Esophagus mucosa (tissue), 1 donor: ENCODE measurements at regions not wholly inside any gene's neighbourhood (a gene's known extent, or its start where the extent isn't known, plus 50 kb on each side); places are given as distances from the start of the nearest gene placed in this dataset.
"Not testable (repeated sequence)": the region's sequence is repeated elsewhere in the genome, so short reads cannot be mapped to it uniquely, and the experiment has no call there.

Experiments used
- ATAC-seq: fragments of 200-7000 bp; cut with Tn5 transposase; one replicate; pipeline ENCODE4 v1.9.1; 2020
- donor health status: DM: yes; HTN: yes; CAD: no.

DNA sequence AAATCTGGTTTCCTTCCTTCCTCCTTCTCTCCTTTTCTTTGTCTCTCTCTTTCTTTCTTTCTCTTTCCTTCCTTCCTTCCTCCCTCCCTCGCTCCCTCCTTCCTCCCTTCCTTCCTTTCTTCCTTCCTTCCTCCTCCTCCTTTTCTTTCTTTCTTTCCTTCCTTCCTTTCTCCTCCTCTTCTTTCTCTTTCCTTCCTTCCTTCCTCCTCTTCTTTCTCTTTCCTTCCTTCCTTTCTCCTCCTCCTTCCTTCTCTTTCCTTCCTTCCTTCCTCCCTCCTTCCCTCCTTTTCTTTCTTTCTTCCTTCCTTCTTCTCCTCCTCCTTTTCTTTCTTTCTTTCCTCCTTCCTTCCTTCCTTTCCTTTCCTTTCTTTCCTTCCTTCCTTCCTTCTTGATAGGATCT, 61.2 kb downstream of the VIP start:
- no peak for ATAC-seq

DNA sequence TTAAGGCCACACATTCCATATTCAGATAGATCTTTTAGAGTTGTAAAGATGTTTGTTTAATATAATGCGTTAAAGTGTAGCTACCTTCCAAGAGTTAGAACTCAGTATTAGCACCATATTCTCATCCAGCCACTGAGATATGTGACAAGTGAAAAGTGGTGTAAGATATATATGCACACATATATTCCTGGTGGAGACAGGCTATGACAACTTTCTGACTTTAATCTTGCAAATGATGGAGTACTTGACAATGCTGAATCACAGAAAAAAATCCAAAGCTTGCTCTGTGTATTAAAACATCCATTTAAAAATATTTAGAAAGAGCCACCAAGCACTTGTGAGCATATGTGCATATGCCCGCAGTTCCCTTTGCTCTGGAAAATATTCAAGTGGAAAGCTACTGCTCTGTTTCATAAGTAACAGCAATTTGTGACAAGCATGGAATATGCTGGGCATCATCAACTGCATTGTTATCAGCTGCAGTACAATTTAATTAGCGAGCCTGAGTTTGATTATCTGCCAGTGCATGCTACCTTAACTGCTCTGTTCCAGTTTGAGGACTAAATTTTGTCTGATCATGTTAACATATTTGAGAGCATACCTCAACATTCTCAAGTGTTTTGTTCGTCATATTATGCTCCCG, 64.8 kb downstream of the VIP start:
- ATAC-seq = no peak

DNA sequence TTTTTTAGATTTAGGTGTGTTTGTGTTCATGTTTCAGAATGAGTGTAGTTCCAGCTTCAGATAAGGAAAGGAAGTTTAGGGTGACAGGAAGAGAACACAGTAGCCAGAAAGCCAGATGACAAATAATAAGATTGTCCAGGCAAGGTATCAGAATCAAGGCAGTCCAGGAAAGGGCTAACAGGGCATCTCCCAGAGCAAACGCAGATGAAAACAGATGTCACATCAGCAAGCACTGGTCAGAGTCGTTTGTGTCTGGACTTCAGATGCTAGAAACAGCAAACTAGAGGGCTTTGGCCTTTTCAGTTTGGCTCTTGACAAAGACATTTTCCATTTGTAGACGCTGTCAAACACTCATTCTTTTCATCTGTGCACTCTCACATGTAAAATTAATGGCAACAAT, 65.5 kb downstream of the VIP start:
- ATAC-seq = no peak

DNA sequence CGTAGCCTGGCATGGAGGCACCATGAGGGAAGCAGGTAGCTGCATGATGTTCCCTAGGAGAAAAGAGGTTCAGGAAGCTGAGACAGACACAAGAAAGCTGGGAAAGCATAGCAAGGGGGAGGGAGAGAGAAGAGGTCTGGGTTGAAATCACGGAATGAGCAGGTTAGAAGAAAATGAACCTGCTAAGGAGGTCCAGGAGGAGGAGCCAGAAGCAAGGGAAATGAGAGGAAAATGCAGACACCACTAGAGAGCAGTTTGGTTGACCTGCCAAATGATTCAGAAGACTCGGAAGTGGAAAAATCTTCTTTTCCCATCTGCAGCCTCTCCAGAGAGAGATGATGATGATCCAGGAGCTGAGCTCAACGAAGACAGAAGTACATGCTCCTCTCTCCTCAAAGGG, 70.9 kb downstream of the VIP start:
- no peak for ATAC-seq

DNA sequence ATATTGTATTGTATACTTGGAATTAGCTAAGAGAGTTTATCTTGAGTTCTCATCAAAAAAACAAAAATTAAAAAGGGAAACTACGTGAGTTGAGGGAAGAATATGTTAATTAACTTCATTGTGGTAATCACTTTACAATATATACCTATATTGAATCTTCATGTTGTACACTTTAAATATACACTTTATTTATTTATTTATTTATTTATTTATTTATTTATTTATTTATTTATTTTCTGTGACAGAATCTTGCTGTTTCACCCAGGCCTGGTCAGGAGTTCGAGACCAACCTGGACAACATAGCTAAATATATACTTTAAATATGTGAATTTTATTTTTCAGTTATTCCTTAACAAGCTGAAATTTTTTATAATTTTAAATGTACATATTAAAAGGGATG, 74.1 kb downstream of the VIP start:
- no peak for ATAC-seq

DNA sequence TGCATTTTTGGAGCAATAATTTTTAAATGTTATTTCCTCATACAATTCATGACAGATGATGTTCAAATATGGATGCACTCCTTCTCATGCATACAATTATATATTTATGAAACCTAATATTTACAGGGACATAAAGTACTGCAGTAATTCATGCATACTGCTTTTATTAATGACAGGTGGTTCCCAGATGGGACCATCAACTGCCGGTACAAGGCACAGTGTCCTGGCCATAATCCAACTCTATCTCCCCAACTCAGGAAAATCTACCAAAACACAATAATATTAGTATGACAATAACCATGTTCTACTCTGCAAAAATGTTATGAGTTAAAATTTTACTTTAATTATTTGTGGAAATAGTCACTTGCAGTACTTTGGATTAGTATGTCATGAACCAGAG, 77.8 kb downstream of the VIP start:
- no peak for ATAC-seq

DNA sequence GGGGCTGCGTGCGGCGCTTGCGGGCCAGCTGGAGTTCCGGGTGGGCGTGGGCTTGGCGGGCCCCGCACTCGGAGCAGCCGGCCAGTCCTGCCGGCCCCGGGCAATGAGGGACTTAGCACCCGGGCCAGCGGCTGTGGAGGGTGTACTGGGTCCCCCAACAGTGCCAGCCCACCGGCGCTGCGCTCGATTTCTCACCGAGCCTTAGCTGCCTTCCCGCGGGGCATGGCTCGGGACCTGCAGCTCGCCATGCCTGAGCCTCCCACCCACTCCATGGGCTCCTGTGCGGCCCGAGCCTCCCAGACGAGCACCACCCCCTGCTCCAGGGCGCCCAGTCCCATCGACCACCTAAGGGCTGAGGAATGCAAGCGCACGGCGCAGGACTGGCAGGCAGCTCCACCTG, 83.8 kb downstream of the VIP start:
- not testable (repeated sequence) for ATAC-seq

DNA sequence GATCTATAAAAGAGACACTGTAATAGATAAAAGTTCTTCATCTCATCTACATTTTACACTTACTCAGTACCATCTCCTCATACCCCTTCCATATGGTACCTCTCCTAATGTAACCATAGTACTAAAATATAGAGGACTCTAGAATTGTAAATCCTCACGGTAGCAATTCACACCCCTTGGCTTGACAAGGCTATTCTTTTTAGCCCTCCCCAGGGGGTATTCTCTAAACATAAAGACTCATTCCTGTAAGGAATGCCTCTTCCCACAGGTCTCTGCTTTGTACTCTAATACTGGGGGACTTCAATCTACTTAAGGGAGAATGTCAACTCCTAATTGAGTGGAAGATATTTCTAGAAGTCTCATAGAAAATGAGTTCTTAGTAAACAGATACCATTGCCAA, 85.9 kb downstream of the VIP start:
- no peak for ATAC-seq

DNA sequence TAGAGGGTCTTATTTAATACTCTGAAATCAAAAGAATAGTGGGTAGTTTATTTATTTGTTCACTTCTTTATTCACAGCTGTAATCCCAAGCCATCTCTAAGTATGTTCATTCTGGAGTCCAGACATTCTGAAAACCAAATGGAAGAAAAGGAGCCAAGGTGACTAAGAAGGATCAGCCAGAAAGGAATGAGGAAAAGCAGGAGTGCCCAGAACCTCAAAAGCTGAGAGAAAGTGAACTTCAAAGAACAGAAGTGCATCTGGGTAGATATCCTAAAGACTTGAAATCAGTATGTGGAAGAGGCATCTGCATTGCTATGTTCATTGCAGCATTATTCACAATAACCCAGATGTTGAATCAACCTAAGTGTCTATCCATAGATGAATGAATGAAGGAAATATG, 94.8 kb downstream of the VIP start:
- ATAC-seq = no peak

DNA sequence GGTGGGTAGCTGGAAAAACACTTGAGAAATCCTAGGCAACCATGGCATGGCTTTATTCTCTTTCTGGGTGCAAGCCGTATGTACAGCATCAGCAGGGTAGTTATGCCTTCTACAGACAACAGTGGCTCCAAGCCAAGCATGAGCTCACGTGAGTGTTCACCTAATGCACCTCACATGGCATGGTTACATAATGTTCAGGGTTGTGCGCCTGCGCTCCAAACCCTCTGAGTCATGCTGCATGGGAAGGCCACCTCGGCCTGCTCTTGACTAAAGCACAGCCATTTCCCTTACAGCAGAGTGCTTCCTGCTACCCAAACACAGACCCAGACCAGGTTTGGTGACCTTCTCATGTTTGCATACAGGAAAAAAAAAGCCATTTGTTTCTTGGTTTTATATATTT, 96.2 kb downstream of the VIP start:
- ATAC-seq = no peak

DNA sequence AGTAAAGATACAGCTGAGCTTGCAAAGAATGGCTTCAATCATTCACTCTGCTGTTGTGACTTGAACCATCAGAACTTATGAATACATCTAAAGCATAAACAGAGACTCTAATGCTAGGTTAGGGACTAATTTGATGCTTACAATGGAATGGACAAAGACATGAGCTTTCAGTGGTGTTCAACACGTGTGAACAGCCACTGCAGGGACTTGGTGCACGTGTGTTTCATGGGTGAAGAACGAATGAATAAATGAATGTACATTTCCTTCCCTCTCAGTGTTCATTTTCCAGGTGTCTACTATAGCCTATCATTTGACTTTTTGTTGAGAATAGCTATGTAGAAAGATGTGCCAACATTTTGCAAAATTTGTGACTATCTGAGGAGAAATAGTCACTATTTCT, 98.3 kb downstream of the VIP start:
- ATAC-seq = no peak

DNA sequence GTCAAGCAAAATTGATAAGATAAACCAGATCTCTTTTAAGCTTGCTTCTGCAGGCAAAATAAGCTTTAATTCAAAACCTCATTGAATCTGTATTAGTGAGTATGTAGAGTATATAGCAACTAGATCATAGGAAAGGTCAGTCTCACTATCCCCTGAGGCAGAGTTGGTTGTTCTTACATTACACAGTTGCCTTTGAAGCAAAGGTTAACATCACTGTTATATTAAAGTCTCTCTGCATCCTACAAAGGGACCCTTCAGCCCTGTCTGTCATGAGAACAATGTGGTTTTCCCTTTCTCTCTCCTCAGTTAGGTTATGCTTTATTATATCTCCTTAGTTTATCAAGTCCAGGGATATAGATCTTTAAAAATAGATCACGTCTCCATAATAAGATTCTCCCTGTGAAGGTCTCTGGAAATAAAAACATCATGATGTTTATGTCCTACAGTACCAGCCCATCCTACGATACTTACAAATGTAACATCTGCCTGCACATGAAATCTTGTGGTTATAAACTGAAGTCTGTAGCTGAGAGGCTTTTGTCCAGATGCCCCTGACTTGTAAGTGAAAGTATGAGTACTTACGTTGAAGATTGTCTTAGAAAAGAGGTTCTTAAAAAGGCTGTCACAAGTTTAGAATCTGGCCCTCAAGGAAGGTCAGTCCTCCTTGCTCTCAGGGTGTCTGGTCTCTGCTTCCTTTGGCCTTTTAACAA, 103.6 kb downstream of the VIP start:
- no peak for ATAC-seq

DNA sequence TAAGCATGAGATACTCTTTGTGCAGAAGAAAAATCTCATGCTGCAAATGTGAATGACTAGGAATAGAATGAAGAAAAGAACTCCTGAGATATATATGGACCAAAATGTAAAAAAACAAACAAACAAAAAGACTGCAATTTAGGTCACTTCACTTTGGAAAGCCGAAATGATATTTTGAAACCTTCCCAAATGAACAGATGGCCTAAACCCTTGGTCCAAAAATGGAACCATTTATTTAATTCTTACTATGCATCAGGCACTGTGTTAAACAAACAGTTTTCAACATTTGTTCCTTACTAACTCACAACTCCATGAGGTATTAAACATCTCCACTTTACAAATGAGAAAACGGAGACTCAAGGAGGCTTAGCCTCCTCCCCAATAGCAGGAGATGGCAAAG, 107.5 kb downstream of the VIP start:
- no peak for ATAC-seq

DNA sequence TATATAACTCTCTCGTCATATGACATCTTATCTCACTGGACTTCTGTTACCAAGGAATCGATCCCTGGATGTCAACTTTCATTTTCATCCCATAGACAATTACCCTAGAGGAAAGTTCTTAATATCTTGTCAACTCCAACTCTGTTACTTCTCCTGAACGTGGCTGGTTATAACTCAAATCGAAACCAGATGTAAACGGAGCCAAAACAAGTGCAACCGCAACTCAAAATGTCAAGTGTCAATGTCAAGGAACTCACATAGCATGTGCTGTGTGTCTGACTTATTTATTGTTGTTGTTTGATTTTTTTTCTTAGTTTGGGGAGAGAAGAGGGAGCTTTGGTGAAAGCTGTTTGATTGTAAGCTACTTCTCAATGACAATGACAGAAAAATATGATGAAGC, 108.6 kb downstream of the VIP start:
- no peak for ATAC-seq

DNA sequence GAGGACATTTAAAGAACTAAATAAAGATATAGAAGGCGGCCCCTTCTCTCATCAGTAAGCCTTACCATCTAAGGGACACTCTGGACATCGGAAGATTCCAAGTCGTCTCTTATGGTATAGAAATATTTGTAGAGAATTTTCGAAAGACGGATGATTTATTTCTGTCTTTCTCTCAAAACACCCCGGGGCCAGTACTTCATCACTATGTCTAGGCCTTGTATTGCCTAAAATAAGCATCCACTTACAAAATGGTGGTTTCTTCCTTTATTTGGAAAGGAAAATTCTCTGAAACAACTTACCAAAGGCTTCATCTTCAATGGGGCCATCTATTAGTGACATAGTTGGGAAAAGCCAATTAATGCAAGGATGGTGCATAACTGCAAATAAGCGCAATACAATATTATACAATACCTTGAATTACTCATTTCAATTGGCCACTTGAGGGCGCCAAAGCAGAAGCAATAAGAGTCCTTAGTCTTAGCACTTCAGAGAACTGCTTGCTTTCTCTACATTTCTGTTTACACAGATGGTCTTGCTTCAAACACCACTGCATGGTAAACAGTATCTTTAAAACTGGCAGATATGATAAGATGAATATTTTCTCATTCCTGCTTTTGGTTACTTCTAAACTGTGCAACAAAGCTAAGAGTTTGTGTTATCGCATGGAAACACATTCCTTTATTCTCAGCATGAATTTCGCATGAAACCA, 113.2 kb downstream of the VIP start:
- peak; percentile 75 for ATAC-seq

DNA sequence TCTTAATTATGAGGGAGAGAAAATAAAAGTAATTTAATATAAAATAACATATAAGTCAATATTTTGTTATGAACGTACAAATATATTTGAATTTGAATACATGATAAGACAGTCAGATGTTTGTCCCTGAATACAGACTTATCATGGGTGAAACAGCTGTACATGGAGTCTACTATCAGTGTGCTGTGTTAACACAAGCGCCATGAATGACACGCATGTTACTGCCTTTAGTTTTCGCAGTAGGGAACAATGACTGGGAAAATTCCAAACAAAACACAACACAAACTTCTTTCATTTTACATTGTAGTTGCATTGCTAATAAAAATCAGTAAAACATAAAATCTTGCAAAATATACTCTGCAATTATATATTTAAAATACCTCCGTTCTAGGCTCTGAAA, 108.6 kb downstream of the FBXO5 start:
- ATAC-seq = no peak

DNA sequence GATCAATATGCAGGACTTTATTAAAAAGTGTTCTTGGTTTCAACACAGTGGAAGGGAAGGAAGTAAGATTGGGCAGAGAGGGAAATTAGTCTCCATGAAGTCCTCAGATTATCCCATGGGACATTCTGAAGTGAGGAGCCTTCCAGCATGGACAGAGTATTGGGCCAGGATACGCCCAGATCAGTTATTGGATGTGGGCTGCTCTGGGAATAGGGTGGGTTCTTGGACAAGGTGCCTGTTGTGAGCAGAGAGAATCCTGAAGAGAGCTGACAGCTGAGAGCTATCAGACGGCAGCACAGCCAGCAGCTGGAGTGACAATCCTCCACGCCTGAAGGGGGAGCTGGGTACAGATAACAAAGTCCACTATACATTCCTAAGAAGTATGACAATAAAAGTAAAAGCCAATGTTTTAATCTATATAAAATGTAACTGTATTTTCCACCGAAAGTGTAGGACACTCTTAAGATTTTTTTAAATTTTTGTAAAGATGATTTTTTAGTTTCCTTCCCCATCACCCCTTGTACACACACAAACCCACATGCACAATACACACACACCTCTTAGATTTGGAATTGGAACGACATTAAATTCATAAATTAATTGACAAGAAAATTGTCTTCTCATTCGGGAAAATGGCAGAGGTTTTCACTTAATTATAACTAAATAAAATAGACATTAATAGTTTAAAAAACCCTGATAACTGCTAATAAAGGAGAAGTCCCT, 107.8 kb downstream of the FBXO5 start:
- ATAC-seq = no peak

DNA sequence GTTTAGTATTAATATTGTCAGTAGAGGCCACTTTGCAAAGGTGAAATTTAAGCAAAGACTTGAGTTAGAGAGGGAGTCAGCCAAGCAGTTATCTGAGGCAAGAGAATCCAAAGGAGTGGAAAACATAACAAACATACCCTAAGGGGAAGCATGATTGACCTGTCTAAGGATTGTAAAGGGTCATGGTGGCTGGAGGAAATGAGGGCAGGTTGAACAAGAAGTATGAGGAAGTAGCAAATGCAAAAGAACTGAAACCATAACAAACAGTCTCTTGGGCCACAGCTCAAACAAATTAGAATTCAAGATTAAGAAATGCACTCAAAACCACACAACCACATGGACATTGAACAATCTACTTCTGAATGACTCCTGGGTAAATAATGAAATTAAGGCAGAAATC, 103.2 kb downstream of the FBXO5 start:
- no peak for ATAC-seq

DNA sequence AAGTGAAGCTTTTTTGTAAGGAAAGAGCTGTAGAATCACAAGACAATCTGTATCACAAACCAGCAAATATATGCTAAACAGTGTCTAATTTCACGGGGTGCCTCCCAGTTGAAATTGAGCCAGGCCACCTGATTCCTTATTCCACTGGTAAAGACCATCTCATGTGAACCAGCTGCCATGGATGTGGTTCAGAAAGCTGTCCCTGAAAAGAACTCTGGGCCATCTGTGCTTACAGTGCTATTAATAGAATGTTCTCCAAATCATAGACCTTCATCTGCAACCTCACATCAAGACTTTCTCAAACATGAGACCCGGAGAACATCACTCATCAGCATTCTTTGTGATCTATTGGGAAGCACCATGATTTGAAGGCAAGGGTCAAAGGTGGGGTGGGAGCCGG, 89.7 kb downstream of the FBXO5 start:
- no peak for ATAC-seq

DNA sequence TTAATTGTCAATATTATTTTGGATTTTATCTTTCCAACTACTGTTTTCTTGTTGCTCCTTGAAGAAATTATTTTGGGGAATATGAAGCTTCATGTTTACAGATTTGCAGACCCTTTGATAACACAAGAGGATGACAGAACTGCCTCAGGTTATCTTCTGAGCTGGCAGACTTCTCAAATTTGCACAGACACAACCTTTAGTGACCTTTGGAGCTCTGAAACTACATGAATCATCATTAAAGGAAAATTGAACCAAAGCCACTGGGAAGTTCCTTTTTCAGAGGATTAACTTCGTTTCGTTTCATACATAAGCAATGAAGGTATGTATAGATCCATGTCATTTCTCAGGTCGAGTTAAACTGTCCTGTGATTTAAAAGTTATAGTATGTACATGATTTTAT, 85.9 kb downstream of the FBXO5 start:
- ATAC-seq = no peak

DNA sequence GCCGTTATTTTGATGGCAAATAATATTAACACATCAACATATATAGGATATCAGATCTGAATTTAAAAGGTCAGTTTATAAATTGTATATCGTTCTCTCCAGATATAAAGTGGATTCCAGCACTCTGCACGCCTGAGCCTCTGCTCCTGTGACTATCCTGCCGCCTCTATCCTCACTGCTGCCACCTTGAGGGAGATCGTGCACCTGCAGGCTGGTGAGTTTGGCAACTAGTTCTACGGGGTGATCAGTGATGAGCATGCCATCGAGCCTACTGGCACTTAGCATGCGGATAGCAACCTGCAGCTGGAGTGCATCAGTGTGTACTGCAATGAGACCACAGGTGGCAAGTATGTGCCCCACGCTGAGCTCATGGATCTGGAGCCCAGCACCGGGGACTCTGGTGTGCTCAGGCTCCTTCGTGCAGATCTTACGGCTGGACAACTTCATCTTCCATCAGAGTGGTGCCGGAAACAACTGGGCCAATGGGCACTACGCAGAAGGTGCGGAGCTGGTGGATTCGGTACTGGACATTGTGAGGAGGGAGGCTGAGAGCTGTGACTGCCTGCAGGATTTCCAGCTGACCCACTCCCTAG, 84.9 kb downstream of the FBXO5 start:
- peak; percentile 88 for ATAC-seq

DNA sequence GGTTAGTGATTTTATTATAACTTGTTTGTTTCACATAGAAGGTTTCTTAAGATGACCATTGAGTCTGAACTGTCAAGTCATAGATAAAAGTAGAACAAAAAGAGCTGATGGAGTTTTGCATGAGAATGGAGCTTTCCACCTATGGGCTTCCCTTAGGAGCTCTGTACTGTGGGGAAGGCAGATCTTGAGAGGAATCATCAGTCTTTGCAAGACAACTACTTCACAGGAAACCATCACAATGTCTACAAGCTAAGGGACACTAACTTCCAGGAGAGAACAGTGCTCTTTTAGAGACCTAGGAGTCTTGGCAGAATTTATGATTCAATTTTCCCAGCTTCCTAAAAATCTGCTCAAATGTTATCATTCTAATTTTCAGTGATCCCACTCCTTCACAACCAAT, 78.2 kb downstream of the FBXO5 start:
- no peak for ATAC-seq
